ENCODE measurements at regions not wholly inside any gene's neighbourhood (a gene's known extent, or its start where the extent isn't known, plus 50 kb on each side); places are given as distances from the start of the nearest gene placed in this dataset.

DNA sequence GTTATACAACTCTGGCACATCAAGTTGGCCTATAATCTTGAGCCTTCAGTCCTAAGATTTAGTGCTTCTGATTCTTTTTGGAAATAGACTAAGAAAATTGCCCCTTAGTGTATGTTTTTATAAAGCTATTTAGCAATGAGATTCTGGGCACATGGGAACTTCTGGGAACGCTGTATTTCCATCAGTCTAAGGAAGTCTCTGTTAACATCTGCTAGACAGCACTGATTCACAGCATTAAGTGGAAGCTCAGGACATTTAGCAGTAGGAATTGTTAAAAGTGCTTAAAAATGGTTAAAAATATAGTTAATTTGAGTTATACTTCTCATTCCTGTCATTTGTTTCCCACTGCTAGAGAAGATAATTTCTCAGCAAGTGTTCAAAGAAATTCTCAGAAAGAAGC is 579.1 kb downstream of the SLC16A7 start:
- Mint-ChIP-seq H3K36me3 (no peaks in the 10 kb centered on the region), H3K4me1 (ENCODE audit: unreplicated experiment) (no peaks in the 10 kb centered on the region), H3K27ac (no peak overlapping the region), H3K9me3 (no peaks in the 10 kb centered on the region), H3K4me3 (no peak overlapping the region), H3K27me3 (no peaks in the 10 kb centered on the region)
- TF ChIP-seq, protein P1, sequence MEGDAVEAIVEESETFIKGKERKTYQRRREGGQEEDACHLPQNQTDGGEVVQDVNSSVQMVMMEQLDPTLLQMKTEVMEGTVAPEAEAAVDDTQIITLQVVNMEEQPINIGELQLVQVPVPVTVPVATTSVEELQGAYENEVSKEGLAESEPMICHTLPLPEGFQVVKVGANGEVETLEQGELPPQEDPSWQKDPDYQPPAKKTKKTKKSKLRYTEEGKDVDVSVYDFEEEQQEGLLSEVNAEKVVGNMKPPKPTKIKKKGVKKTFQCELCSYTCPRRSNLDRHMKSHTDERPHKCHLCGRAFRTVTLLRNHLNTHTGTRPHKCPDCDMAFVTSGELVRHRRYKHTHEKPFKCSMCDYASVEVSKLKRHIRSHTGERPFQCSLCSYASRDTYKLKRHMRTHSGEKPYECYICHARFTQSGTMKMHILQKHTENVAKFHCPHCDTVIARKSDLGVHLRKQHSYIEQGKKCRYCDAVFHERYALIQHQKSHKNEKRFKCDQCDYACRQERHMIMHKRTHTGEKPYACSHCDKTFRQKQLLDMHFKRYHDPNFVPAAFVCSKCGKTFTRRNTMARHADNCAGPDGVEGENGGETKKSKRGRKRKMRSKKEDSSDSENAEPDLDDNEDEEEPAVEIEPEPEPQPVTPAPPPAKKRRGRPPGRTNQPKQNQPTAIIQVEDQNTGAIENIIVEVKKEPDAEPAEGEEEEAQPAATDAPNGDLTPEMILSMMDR (conservative IDR thresholded peaks at IDR 0.05): no peak
- DNase-seq (ENCODE audit: extremely low spot score, unreplicated experiment): no peak

DNA sequence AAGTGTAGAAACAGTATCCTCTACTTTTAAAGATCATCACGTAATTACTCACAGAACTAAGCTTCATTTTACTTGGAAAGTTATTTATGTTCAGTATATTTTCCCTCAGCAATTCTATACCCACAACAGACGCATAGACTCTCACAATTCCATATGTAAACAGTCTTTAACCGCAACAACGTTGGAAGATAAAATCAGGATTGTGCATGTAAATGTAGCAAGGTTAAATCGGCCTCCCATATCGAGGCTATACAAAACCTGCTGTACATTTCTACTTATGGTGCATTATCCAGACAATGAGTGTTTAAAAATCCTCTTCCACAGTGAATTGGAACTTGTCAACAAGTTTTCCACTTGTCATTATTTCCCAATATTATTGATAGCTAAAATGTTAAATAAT is 581.1 kb downstream of the SLC16A7 start:
- Mint-ChIP-seq H3K27ac (no peak overlapping the region), H3K4me1 (ENCODE audit: unreplicated experiment) (no peaks in the 10 kb centered on the region), H3K27me3 (no peaks in the 10 kb centered on the region), H3K36me3 (no peaks in the 10 kb centered on the region), H3K9me3 (no peaks in the 10 kb centered on the region), H3K4me3 (no peak overlapping the region)
- TF ChIP-seq, protein P1 (conservative IDR thresholded peaks at IDR 0.05): no peak
- no peak for DNase-seq (ENCODE audit: extremely low spot score, unreplicated experiment)

DNA sequence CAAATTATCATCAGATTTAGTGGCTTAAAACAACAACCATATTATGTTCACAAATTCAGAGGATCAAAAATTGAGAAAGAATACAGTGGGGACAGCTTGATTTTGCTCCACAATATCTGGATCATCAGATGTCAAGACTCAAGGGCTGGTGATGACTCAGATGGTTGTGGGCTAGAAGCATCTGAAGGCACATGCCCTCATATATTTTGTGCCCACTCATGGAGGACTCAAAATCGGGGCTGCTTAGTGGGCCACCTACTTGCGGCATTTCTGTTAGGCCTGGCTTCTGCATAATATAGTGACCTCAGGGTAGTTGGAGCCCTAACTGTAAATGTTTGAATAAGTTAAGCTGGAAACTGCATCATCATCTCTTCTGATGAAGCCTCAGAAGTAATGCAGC is 584.5 kb downstream of the SLC16A7 start:
- TF ChIP-seq, protein P1 (conservative IDR thresholded peaks at IDR 0.05): no peak
- no peaks in the 10 kb centered on the region for H3K9me3 Mint-ChIP-seq
- no peaks in the 10 kb centered on the region for H3K36me3 Mint-ChIP-seq
- H3K4me3 Mint-ChIP-seq: no peak overlapping the region
- DNase-seq (ENCODE audit: extremely low spot score, unreplicated experiment): no peak
- no peaks in the 10 kb centered on the region for H3K4me1 Mint-ChIP-seq (ENCODE audit: unreplicated experiment)
- H3K27ac Mint-ChIP-seq: no peak overlapping the region
- no peaks in the 10 kb centered on the region for H3K27me3 Mint-ChIP-seq

DNA sequence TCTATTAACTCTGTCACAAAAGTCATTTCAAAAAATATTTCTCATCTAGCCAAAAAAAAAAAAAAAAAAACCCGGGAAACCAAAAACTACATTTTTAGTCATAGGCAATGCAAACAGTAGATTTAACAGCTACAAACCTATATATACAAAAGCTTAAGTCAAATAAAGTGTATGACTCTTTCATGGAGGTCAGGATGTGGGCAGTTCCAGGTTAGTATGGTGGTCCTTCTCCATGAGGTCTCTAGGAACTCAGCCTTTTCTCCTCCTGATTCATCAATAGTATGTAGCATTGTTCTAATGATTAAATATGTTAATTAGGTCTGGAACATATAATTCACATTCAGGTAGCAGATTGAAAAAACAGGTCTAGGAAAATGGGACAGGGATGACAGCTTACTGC is 586.5 kb downstream of the SLC16A7 start:
- DNase-seq (ENCODE audit: extremely low spot score, unreplicated experiment): no peak
- TF ChIP-seq, protein P1 (conservative IDR thresholded peaks at IDR 0.05): no peak
- H3K36me3 Mint-ChIP-seq: no peaks in the 10 kb centered on the region
- H3K27ac Mint-ChIP-seq: no peak overlapping the region
- H3K27me3 Mint-ChIP-seq: no peaks in the 10 kb centered on the region
- H3K4me3 Mint-ChIP-seq: no peak overlapping the region
- no peaks in the 10 kb centered on the region for H3K9me3 Mint-ChIP-seq
- H3K4me1 Mint-ChIP-seq (ENCODE audit: unreplicated experiment): no peaks in the 10 kb centered on the region

DNA sequence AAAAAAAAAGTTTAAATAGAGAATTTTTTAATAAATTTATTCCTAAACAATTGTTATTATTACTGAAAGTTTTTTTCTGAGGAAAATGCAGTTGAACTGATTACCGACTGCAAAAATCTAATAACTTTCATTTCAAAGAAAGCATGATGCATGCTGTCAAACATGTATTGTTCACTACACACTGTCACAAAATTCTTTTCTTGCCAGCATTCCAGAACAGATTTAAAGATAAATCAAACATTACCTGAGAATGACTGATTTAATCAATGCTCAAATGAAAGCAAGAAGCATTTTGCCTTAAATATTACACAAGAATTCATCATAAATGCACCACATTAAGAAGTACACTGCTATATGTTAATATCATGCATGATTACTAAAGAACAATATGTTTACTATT is 588.3 kb downstream of the SLC16A7 start:
- Mint-ChIP-seq H3K9me3 (no peaks in the 10 kb centered on the region), H3K36me3 (no peaks in the 10 kb centered on the region), H3K27ac (no peak overlapping the region), H3K27me3 (no peaks in the 10 kb centered on the region), H3K4me3 (no peak overlapping the region), H3K4me1 (ENCODE audit: unreplicated experiment) (no peaks in the 10 kb centered on the region)
- TF ChIP-seq, protein P1 (conservative IDR thresholded peaks at IDR 0.05): no peak
- DNase-seq (ENCODE audit: extremely low spot score, unreplicated experiment): no peak

DNA sequence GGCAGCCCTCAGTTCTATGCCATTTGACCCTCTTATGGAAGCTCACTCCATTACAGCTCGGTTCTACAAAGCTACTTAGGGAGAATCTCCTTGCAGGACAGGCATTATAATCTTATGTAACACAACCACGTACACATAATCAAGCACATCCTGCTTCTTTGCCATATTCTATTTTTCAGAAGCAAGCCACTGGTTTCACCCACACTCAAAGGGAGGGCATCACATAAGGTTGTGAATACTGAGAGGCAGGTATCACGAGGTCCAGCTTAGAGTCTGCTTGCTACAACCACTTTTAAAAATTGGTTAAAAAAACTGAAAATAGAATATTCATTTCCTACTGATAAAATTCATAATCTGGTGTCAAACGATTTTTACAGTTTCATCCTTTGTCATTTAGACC is 589.2 kb downstream of the SLC16A7 start:
- no peaks in the 10 kb centered on the region for H3K27me3 Mint-ChIP-seq
- H3K4me3 Mint-ChIP-seq: no peak overlapping the region
- no peak overlapping the region for H3K27ac Mint-ChIP-seq
- H3K36me3 Mint-ChIP-seq: no peaks in the 10 kb centered on the region
- TF ChIP-seq, protein P1 (conservative IDR thresholded peaks at IDR 0.05): no peak
- no peak for DNase-seq (ENCODE audit: extremely low spot score, unreplicated experiment)
- H3K4me1 Mint-ChIP-seq (ENCODE audit: unreplicated experiment): no peaks in the 10 kb centered on the region
- no peaks in the 10 kb centered on the region for H3K9me3 Mint-ChIP-seq
